ENCODE measurements at regions not wholly inside any gene's neighbourhood (a gene's known extent, or its start where the extent isn't known, plus 50 kb on each side); places are given as distances from the start of the nearest gene placed in this dataset.

- TF ChIP-seq, protein P1, sequence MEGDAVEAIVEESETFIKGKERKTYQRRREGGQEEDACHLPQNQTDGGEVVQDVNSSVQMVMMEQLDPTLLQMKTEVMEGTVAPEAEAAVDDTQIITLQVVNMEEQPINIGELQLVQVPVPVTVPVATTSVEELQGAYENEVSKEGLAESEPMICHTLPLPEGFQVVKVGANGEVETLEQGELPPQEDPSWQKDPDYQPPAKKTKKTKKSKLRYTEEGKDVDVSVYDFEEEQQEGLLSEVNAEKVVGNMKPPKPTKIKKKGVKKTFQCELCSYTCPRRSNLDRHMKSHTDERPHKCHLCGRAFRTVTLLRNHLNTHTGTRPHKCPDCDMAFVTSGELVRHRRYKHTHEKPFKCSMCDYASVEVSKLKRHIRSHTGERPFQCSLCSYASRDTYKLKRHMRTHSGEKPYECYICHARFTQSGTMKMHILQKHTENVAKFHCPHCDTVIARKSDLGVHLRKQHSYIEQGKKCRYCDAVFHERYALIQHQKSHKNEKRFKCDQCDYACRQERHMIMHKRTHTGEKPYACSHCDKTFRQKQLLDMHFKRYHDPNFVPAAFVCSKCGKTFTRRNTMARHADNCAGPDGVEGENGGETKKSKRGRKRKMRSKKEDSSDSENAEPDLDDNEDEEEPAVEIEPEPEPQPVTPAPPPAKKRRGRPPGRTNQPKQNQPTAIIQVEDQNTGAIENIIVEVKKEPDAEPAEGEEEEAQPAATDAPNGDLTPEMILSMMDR (conservative IDR thresholded peaks at IDR 0.05), result no peak
- no peak overlapping the region for H3K27ac ChIP-seq
Observed at GRCh38 chr12:89895591-89895990, 187.0 kb upstream of the ATP2B1 start.

- H3K27ac ChIP-seq, result no peak overlapping the region
- TF ChIP-seq, protein P1 (conservative IDR thresholded peaks at IDR 0.05), result no peak
Observed at GRCh38 chr12:89895101-89895500, 186.5 kb upstream of the ATP2B1 start.

GRCh38 chr12:89893972-89894706 lies 185.5 kb upstream of the ATP2B1 start:
- H3K27ac ChIP-seq, result no peak overlapping the region
- TF ChIP-seq, protein P1 (conservative IDR thresholded peaks at IDR 0.05), result no peak

DNA sequence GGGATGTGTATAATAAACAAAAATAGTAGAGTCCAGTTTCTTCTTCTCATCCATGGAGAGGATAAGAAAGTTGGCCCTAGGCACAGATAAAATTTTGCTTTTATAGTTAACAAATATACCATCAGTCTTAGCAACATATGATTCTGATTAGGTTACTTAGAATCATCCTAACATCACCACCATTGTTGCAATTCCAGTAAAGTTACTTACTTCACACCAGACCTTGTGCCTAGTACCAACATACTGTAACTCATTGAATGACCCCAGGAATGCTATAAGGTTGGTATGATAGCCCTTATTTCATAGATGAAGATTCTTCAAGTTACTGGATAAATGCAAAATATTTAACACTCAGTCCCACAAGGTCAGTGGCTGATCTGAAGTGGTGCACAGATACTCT lies 183.8 kb upstream of the ATP2B1 start:
- H3K27ac ChIP-seq, result no peak overlapping the region
- TF ChIP-seq, protein P1 (conservative IDR thresholded peaks at IDR 0.05), result no peak

DNA sequence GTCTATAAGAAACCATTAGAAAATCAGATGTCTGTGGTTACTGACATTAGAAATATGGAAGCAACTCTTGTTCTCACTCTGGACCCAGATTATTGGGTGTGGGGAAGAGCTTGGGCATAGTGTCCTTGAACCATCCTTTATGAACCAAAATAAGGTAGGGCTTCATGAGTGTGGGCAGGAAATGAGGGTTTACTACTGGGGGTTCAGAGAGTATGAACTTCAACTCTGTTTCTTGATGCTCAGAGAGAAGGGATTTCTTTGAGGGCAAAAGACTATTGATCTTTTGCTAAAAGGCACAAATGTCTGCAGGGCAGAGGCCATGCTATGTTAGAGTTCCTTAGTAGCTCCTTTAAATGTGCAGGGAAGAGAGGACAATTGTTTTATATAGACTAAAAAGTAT lies 183.3 kb upstream of the ATP2B1 start:
- TF ChIP-seq, protein P1 (conservative IDR thresholded peaks at IDR 0.05), result no peak

DNA sequence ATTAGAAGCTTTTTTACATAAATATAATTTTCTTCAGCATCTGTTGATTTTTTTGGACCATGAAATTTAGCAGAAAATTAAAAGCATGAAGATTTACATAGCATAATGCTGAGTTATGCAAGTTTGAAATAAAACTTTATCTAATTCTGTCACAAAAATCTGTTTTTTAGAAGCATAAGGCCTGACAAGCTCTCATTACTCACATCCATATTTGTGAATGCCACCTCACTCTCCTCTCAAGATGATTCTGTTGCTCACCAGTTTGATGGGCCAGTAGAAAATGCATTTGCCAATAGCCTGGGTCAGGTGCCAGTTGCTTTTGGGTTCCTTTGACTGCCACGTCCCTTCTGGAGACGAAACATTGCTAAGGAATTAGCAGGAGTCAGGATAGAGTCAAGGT lies 181.5 kb upstream of the ATP2B1 start:
- H3K27ac ChIP-seq, result no peak overlapping the region

More for the DNA sequence above, 183.3 kb upstream of the ATP2B1 start:
- H3K27ac ChIP-seq, result no peak overlapping the region

GRCh38 chr12:89889062-89889461 lies 180.4 kb upstream of the ATP2B1 start:
- no peak overlapping the region for H3K27ac ChIP-seq
- TF ChIP-seq, protein P1 (conservative IDR thresholded peaks at IDR 0.05), result no peak

More for the DNA sequence above, 181.5 kb upstream of the ATP2B1 start:
- TF ChIP-seq, protein P1 (conservative IDR thresholded peaks at IDR 0.05), result no peak

Data from VCaP (cell line).